ENCODE measurements at regions not wholly inside any gene's neighbourhood (a gene's known extent, or its start where the extent isn't known, plus 50 kb on each side); places are given as distances from the start of the nearest gene placed in this dataset.

- DNase-seq = no peak
Measured at GRCh38 chr12:30874455-30875321, 51.9 kb upstream of the TSPAN11 start.

DNA sequence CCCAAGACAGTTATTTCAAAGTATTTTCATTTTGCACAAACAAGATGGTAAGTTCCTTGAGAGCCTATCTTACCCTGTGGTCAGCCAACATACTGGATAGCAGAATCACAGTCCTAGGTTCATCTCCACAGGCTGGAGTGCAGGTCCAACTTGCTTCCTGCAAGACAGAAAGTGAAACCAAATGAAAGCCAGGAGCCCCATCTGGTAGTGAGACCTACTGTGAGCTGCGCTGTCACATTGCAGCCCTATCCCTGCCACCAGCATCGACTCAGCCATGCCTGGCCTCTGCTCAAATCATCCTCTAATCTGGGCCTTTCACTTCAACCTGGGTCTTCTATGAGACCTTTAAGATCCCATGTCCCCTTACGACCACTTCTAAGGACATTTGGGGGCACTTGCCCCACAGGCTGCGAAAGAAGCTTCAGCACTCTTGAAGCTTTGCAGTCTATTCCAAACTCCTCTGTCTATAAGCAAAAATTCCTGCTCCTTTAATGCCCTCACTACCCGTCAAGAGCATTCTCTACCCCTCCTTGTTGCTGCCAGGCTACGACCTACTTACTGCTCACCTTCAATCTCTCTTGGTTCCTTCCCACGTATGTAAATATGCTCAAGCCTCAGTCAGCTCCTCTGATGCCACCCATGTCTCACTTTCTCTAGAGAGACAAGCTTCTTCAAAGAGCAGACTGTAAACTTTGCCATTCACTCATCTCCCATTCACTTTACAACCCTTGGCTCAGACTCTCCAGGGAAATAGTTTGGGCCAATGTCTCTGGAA, 55.9 kb upstream of the TSPAN11 start:
- DNase-seq = no peak

- DNase-seq = no peak
Measured at GRCh38 chr12:30867415-30867814, 59.1 kb upstream of the TSPAN11 start.

DNA sequence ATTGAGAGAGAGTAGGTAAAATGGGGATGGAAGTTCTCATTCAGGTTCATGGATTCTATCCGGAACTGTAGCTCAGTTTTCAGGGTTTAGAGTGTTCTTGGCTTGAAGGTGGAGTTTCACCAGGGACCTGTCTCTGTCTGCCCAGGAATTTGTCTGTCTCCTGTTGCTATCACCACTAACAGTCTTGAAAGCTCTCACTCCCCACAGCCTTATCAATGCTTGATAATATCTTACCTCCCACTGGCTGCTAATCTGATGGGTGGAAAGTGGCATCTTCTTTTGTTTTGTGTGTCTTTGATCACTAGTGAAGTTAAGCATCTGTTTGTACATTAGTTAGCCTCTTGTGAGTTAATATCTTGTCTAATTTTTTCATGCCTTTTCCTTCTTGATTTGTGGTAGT, 60.3 kb upstream of the TSPAN11 start:
- no peak for DNase-seq

GRCh38 chr12:30863839-30864238, 62.7 kb upstream of the TSPAN11 start:
- no peak for DNase-seq

DNA sequence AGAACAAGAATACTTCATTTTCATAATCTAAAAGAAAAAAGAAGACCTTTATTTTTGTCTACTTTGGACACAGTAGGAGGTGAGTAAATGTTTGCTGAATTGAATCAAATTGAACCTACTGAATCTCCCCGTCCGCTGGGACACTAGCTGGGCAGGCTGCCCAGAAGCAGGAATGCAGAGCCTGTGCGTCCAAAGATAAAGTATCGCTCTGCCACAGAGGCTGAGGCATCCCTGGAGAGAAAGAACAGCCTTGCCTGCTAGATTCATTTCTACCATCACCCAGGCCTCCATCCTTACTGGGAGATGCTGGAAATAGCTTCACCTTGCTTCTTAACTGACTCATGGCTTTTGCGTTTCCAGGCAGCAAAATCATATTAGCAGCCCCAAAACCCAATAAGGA, 64.1 kb upstream of the TSPAN11 start:
- DNase-seq = no peak

GRCh38 chr12:30859226-30859625, 67.3 kb upstream of the TSPAN11 start:
- no peak for DNase-seq

- no peak for DNase-seq
Measured at GRCh38 chr12:30858471-30858870, 68.1 kb upstream of the TSPAN11 start.

GRCh38 chr12:30853561-30854133, 72.9 kb upstream of the TSPAN11 start:
- DNase-seq = no peak

- no peak for DNase-seq
Measured at GRCh38 chr12:30850684-30851083, 75.9 kb upstream of the TSPAN11 start.

DNA sequence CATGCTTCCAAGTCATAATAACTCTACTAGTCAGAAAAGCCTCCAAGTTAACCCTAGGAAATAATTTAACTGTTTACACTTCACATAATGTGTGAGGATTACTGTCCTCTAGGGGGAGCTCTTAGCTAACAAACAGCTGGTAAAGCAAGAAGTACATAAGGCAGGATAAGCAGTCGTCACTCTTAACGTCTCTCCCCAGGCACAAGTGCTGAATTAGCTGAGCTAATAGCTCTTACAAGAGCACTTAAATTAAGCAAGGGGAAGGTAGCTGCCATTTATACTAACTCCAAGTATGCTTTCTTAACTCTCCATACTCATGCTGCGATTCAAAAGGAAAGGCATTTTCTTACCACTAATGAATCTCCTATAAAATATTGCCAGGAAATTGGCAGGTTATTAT, 79.3 kb upstream of the TSPAN11 start:
- DNase-seq = no peak

DNA sequence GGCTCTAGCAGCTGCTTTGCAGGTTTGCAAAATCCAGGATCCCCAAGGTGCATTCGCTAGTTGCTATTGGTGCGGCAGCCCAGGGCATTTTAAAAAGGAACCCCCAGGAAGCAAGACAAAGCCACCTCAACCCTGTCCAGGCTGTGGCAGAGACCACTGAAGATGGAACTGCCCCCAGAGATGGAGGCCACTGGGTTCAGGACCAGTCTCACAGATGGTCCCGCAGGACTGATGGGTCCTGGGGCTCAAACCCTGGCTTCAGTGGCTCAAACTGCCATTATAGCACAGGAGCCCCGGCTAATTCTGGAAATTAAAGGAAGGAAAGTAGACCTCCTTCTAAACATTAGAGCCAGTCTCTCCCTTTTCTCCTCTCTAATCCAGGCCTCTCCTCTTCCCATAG, 79.8 kb upstream of the TSPAN11 start:
- no peak for DNase-seq

DNA sequence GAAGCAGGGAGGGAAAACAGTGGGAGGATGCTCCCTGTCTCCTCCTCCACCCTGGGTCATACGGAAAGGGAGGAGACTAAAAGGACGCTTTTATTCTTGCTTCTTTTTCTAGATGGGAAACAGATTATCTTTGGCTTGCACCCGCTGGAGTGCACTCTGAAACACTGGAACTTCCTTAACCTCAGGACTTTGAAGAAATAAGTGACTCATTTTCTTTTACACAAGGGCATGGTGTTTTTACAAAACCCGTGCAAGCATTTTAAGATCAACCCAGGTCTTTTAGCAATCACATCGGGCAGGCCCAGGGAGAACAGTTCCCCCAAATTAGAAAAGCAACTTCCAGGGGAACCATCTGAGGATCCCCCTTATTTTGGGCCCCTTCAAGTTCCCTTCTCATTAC, 80.9 kb upstream of the TSPAN11 start:
- no peak for DNase-seq

- no peak for DNase-seq
Measured at GRCh38 chr12:30843211-30843610, 83.3 kb upstream of the TSPAN11 start.

DNA sequence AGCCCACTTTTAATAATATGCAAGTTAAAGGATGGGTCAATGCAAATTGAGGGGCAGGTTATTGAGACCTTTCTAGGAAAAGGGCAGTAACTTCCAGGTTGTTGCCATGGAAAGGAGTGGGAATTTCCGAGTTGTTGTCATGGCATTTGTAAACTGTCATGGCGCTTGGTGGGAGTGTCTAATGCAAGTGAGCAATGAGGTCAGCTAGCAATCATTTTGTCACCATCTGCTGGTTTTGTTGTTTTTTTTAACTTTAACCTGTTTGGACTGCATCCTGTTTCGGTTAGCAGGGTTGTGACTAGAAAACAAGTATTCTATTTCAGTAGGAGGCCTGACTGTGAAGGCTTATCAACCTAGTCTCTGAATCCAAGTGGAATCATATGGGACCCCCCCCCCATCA, 85.8 kb upstream of the TSPAN11 start:
- DNase-seq = no peak

DNA sequence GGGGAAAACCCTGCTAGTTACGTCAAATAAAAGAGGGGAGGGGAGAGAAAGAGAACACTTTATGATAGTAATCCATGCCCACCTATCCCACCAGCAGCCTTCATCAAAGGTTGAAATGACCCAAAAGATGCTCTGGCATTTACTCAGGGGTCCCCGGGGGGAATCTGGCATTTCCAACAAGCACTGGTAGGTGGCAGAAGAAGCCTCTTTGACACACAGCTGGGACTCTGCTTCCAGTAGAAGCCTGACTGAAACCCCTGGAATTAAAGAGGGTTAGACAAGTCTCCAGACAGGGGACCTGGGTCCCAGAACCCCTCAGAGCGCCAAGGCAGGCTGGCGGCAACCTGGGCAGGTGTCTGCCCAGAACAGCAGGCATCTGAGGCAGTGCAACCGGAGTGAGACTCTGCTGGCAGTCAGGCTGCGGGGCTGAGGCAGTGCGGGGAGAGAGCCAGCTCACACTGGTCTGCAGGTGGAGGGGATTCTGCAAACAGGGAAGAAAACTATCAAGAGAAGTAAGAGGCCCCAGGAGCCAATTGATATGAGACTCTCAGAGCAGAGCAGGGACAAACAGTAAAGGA, 85.0 kb upstream of the CAPRIN2 start:
- no peak for DNase-seq

GRCh38 chr12:30837595-30837994, 82.8 kb upstream of the CAPRIN2 start:
- DNase-seq = no peak

- no peak for DNase-seq
Measured at GRCh38 chr12:30836656-30837445, 82.1 kb upstream of the CAPRIN2 start.

DNA sequence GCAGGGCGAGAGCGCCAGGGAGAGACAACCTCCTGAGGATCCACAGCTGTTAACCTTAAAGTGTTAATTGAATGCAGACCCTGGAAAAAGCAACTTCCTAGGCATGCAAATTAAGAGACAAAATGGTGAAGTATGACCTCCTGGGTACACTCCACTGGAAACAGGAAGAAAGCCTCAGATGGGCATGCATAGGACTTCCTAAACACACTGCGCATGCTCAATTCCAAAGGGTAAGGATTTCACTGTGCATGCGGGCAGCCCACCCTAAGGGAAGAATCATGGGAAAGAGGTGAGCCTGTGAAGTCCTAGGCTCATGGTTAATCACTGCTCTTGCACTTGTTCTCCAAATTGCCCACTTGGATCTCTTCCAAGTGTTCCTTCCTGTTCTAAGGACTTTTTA, 80.5 kb upstream of the CAPRIN2 start:
- no peak for DNase-seq

DNA sequence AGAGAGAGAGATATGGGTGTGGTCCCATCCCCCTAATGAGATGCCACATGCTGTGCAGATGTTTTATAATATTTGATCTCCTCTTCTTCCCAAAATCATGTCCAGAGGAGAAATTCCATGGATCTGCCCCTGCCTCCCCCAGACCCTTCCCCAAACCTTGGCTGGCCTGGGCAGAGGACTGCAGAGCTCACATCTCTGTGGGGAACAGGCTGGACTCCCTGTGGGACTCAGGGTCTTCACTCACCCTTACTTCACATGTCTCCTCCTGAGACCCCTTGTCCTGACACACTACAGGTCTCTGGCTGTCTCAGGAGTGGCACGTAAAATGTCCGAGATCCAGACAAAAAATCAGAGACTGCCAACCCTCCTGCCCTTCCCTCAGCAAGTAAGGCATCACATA, 76.0 kb upstream of the CAPRIN2 start:
- no peak for DNase-seq

GRCh38 chr12:30829876-30830275, 75.1 kb upstream of the CAPRIN2 start:
- no peak for DNase-seq

DNA sequence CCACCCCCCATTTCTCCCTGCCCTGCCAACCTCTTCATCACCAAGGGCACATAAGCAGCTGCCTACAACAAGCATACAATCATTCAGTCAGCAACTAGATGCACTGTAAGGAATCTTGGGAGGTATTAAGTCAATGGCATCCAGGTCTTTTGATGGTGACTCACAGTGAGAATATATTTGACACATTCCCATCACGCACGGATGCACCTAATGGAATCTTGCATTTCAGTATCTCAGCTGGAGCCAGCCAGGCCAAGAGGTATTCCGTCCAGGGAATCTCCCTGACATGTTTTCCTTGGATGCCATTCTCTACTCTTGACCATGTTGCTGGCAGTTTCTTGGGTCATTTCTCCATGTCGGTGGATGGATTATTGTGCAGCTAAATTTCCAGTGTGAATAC, 73.9 kb upstream of the CAPRIN2 start:
- no peak for DNase-seq
